ENCODE measurements at regions not wholly inside any gene's neighbourhood (a gene's known extent, or its start where the extent isn't known, plus 50 kb on each side); places are given as distances from the start of the nearest gene placed in this dataset. TPM values are rescaled to one million over a fixed set of nuclear protein-coding genes. Genes with fewer than 3 reads are reported as not detected.

DNA sequence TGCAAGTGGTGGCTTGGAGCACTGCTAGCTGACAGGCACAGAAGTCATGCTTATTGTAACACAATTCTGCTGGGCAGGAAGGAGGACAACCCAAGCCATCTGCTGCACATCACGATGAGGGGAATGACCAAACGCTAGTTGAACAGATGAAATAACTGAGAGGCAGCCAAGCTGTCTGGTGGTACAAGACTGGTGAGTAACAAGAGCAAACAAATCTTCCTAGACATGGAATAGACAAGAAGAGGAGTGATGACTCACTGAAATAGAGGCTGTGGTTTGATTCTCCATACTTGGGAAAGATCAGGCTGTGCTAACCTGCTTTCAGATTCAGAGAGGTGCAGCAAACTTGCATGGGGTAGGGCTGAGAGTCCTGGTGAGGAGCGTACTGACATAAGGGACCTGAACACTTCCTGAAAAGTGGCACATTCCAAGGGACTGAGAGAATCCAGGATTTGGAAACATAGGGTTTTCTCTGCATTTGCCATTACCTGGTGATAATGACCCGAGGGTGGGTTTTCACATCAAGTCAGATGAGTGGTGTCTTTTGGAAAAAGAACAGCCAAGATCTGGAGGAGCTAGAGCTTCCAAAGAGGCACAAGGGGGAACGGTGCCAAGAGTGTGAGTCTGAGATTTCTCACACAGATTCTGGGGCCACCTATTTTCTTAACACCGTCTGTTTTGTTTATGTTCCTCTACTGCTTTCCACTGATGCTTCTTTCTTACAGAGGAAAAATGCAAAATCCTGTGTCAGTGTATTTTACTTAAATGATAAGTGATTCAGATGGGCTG lies 60.0 kb downstream of the PRL start:
- H3K36me3 ChIP-seq (replicated peaks in 1 of 2; ENCODE audit: control extremely low read depth in 1 of 2, control insufficient read depth in 1 of 2, extremely low read depth in 1 of 2, insufficient read depth in 2 of 2, low read length in 1 of 2): no peaks in the 10 kb centered on the region
- no peaks in the 10 kb centered on the region for H3K4me1 ChIP-seq (ENCODE audit: control insufficient read depth in 2 of 2, insufficient read depth in 2 of 2, low read length in 2 of 2)
- intact Hi-C loops (cut with micrococcal nuclease): no loop called here
- H3K79me2 ChIP-seq (ENCODE audit: control insufficient read depth, insufficient read depth, low read length): no peaks in the 10 kb centered on the region
- Mint-ChIP-seq H3K4me3 (no peak overlapping the region), H3K27me3 (no peaks in the 10 kb centered on the region), H3K4me1 (no peaks in the 10 kb centered on the region), H3K9me3 (ENCODE audit: insufficient read depth) (peaks cover 3% of the 10 kb centered on the region), H3K27ac (no peak overlapping the region)
- H4K20me1 ChIP-seq (ENCODE audit: control insufficient read depth, insufficient read depth, low read length, poor library complexity, severe bottlenecking): no peaks in the 10 kb centered on the region
- no peak overlapping the region for H3K27ac ChIP-seq (ENCODE audit: low read length in 2 of 2)
- H3K9ac ChIP-seq (ENCODE audit: low read length): no peak overlapping the region
- H3K4me3 ChIP-seq (ENCODE audit: control extremely low read depth in 1 of 5, extremely low read depth in 1 of 5, insufficient read depth in 1 of 5, low read depth in 2 of 5, low read length in 4 of 5): no peak overlapping the region
- ATAC-seq (ENCODE audit: low read depth) (no peak), DNase-seq (no peak)
- ChIA-PET CTCF (no interaction called here), POLR2A (no interaction called here)
- no peaks in the 10 kb centered on the region for H3K27me3 ChIP-seq (replicated peaks in 1 of 4; ENCODE audit: control extremely low read depth in 1 of 4, control insufficient read depth in 3 of 4, insufficient read depth in 4 of 4, low read length in 3 of 4)
- H3K4me2 ChIP-seq (replicated peaks; ENCODE audit: low read depth, low read length, poor library complexity, severe bottlenecking): no peak overlapping the region
- H3K9me3 ChIP-seq (ENCODE audit: control extremely low read depth in 1 of 3, control insufficient read depth in 2 of 3, insufficient read depth in 1 of 3, low read length in 2 of 3): peaks cover 0 to 4% (median 0%) of the 10 kb centered on the region in 3 donors
- 69% methylated on average over 5 of the region's 6 CpGs for WGBS (ENCODE audit: insufficient coverage)
- H2AFZ ChIP-seq (ENCODE audit: insufficient read depth, low read depth, low read length, poor library complexity, severe bottlenecking): no peak overlapping the region
- TF ChIP-seq, protein P1, sequence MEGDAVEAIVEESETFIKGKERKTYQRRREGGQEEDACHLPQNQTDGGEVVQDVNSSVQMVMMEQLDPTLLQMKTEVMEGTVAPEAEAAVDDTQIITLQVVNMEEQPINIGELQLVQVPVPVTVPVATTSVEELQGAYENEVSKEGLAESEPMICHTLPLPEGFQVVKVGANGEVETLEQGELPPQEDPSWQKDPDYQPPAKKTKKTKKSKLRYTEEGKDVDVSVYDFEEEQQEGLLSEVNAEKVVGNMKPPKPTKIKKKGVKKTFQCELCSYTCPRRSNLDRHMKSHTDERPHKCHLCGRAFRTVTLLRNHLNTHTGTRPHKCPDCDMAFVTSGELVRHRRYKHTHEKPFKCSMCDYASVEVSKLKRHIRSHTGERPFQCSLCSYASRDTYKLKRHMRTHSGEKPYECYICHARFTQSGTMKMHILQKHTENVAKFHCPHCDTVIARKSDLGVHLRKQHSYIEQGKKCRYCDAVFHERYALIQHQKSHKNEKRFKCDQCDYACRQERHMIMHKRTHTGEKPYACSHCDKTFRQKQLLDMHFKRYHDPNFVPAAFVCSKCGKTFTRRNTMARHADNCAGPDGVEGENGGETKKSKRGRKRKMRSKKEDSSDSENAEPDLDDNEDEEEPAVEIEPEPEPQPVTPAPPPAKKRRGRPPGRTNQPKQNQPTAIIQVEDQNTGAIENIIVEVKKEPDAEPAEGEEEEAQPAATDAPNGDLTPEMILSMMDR (IDR thresholded peaks at IDR 0.05): no peak
- TF ChIP-seq EZH2 (IDR thresholded peaks at IDR 0.05; ENCODE audit: borderline replicate concordance, insufficient read depth, low read depth, low read length, poor library complexity, severe bottlenecking): no peak

Small RNAs in the stretch of these regions (small RNA-seq; reads per million reads assigned to genes)
- gene AL136313.1 (ENCODE audit: insufficient read length, low read depth, low replicate concordance): not detected

Measured in B cell (primary cell).